HCT116 (cell line): ENCODE measurements at regions not wholly inside any gene's neighbourhood (a gene's known extent, or its start where the extent isn't known, plus 50 kb on each side); places are given as distances from the start of the nearest gene placed in this dataset.

ENCODE experiments used
- ATAC-seq: fragments of 200-7000 bp; cut with Tn5 transposase; 2 replicates; pipeline ENCODE4 v1.9.1; 2020; ENCODE audit warnings: mild to moderate bottlenecking, moderate library complexity
- BruUV-seq: library from RNA; stranded (reverse); fragments of 400-500 nt; replicated peaks from 2 replicates; lab custom pipeline; 2021; lab: Mats Ljungman, UMichigan
- CTCF ChIA-PET: fragments of 300-600 bp; sonication (Branson Sonifier 250); formaldehyde crosslinking; loops from one replicate; lab custom pipeline; 2021; ENCODE audit warnings: antibody characterized with exemption; lab: Charles Lee
- POLR2A ChIA-PET: fragments of 300-600, 350-600 bp; sonication (Branson Sonifier 250); formaldehyde crosslinking; loops from one replicate; lab custom pipeline; 2021; ENCODE audit warnings: antibody characterized with exemption; lab: Charles Lee
- RAD21 ChIA-PET, 2 experiments: fragments of 300-600 bp; sonication (Branson Sonifier 250); formaldehyde crosslinking; loops; one replicate each; lab custom pipeline; 2023; ENCODE audit warnings: low total read pairs in 2 of 2; ENCODE audit not compliant: uncharacterized antibody in 2 of 2, unreplicated experiment in 2 of 2, low non-redundant PET in 1 of 2; lab: Charles Lee
- DNase-seq: peaks from one replicate; pipeline ENCODE4 v3.0.0-alpha.2; 2010; ENCODE audit warnings: low read depth, low spot score
- H2AFZ ChIP-seq: fragments of 200-600 bp; shearing (Covaris generic), sonication (generic); 2 replicates; pipeline ENCODE4 v1.6.1; 2017; ENCODE audit warnings: low read depth, mixed run types, mixed read lengths, antibody characterized with exemption, low read length; ENCODE audit not compliant: poor library complexity, severe bottlenecking
- H3K27ac ChIP-seq: 2 replicates; pipeline ENCODE4 v1.5.1; 2012; ENCODE audit warnings: low read depth, low read length
- H3K27me3 ChIP-seq: fragments of 200-600 bp; sonication (generic); 2 replicates; pipeline ENCODE4 v1.6.1; 2016; ENCODE audit warnings: mixed run types, low read length, mixed read lengths; ENCODE audit not compliant: insufficient read depth
- H3K36me3 ChIP-seq, 2 experiments: fragments of 200-500 bp in 1 of 2; fragments of 200-600 bp in 1 of 2; sonication (Bioruptor generic) in 1 of 2; sonication (generic) in 1 of 2; 2 replicates each; pipeline versions ENCODE4 v1.5.1 to v1.6.1; 2014 to 2016; ENCODE audit warnings: low read length in 2 of 2, inconsistent platforms in 1 of 2, mixed read lengths in 1 of 2, mixed run types in 1 of 2; ENCODE audit not compliant: insufficient read depth in 2 of 2, control insufficient read depth in 1 of 2
- H3K4me1 ChIP-seq, 2 experiments: fragments of 200-600 bp in 1 of 2; sonication (generic) in 1 of 2; 2 replicates each; pipeline versions ENCODE4 v1.5.1 to v1.6.1; 2012 to 2017; ENCODE audit warnings: low read length in 2 of 2, inconsistent platforms in 1 of 2, mild to moderate bottlenecking in 1 of 2, mixed read lengths in 1 of 2, mixed run types in 1 of 2, moderate library complexity in 1 of 2; ENCODE audit not compliant: insufficient read depth in 2 of 2, control insufficient read depth in 1 of 2
- H3K4me2 ChIP-seq: fragments of 200-600 bp; sonication (generic); 2 replicates; pipeline ENCODE4 v1.6.1; 2017; ENCODE audit warnings: mixed run types, low read length, mixed read lengths
- H3K4me3 ChIP-seq, 2 experiments: fragments of 200-600 bp in 1 of 2; sonication (generic) in 1 of 2; replicated peaks in 1 of 2; 2 replicates each; pipeline ENCODE4 v1.5.1; 2011 to 2016; ENCODE audit warnings: low read length in 2 of 2, control low read depth in 1 of 2, low read depth in 1 of 2, mild to moderate bottlenecking in 1 of 2, mixed read lengths in 1 of 2, mixed run types in 1 of 2
- H3K79me2 ChIP-seq: fragments of 200-600 bp; sonication (generic); 2 replicates; pipeline ENCODE4 v1.6.1; 2017; ENCODE audit warnings: mild to moderate bottlenecking, mixed run types, low read length, moderate library complexity, mixed read lengths; ENCODE audit not compliant: insufficient read depth
- H3K9ac ChIP-seq: fragments of 200-600 bp; sonication (generic); 2 replicates; pipeline ENCODE4 v1.6.1; 2016; ENCODE audit warnings: low read length, mixed read lengths
- H3K9me2 ChIP-seq: fragments of 200-600 bp; sonication (generic), shearing (Covaris generic); 2 replicates; pipeline ENCODE4 v1.6.1; 2017; ENCODE audit warnings: mixed run types, mild to moderate bottlenecking, moderate library complexity; ENCODE audit not compliant: insufficient read depth
- H3K9me3 ChIP-seq, 2 experiments: fragments of 200-500 bp in 1 of 2; fragments of 200-600 bp in 1 of 2; sonication (Bioruptor generic) in 1 of 2; sonication (generic) in 1 of 2; 2 replicates each; pipeline ENCODE4 v1.6.1; 2014 to 2017; ENCODE audit warnings: low read length in 2 of 2, mixed read lengths in 2 of 2, inconsistent platforms in 1 of 2, low read depth in 1 of 2, mild to moderate bottlenecking in 1 of 2, mixed run types in 1 of 2, moderate library complexity in 1 of 2; ENCODE audit not compliant: control insufficient read depth in 1 of 2, insufficient read depth in 1 of 2
- H4K20me1 ChIP-seq: fragments of 200-600 bp; sonication (generic), shearing (Covaris generic); 2 replicates; pipeline ENCODE4 v1.6.1; 2017; ENCODE audit warnings: mixed run types, mild to moderate bottlenecking, moderate library complexity; ENCODE audit not compliant: insufficient read depth
- EGR1 ChIP-seq: IDR thresholded peaks from 2 replicates; pipeline ENCODE4 v1.6.1; 2012; ENCODE audit warnings: low read depth
- FOSL1 ChIP-seq: IDR thresholded peaks from 2 replicates; pipeline ENCODE4 v1.6.1; 2012; ENCODE audit warnings: low read depth
- POLR2AphosphoS5 ChIP-seq: IDR thresholded peaks from 2 replicates; pipeline ENCODE4 v1.6.1; 2011; ENCODE audit warnings: mild to moderate bottlenecking, low read depth, low read length, moderate library complexity
- RAD21 ChIP-seq: IDR thresholded peaks from 2 replicates; pipeline ENCODE4 v1.6.1; 2012; ENCODE audit warnings: low read depth, mild to moderate bottlenecking
- SRF ChIP-seq: IDR thresholded peaks from 2 replicates; pipeline ENCODE4 v1.6.1; 2012; ENCODE audit warnings: low read depth
- TCF7L2 ChIP-seq: IDR thresholded peaks from 2 replicates; pipeline ENCODE4 v1.7.0; 2011; ENCODE audit warnings: borderline replicate concordance, inconsistent platforms; ENCODE audit not compliant: insufficient read depth, insufficient read length; ENCODE audit errors: extremely low read depth
- ZFX ChIP-seq: fragments of 450-650 bp; IDR thresholded peaks from 2 replicates; pipeline ENCODE4 v1.6.1; 2017
- intact Hi-C: fragments of 100-400 bp; cut with micrococcal nuclease; formaldehyde crosslinking; loops from 2 replicates; pipeline ENCODE4 v1.10.0; 2022
- TF ChIP-seq, protein P1 (sequence below): IDR thresholded peaks from 2 replicates; pipeline ENCODE4 v1.6.1; 2011; ENCODE audit warnings: mild to moderate bottlenecking, low read length, moderate library complexity; ENCODE audit not compliant: insufficient replicate concordance; ENCODE audit errors: extremely low read depth
- TF ChIP-seq, protein P2 (sequence below): IDR thresholded peaks from 2 replicates; pipeline ENCODE4 v1.6.1; 2012

DNA sequence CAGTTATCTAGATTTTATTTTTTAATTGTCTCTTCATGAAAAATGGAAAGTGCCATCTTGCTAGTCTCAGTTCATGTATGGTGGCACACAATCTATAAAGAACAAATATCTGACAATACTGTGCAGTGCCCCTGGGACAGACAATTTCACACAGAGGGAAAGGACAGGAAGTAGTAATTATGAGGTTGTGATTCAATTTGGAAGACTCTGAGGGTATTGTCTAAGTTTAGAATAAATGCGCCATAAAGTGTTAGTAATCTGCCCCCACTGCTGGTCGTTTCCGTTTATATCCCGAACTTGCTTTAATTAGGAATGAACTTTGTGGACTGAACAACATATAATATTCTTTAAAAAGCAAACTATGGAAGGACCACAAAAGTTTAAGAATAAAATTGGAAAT, 196.4 kb upstream of the SLC24A5 start:
- no peaks in the 10 kb centered on the region for H3K36me3 ChIP-seq
- no peaks in the 10 kb centered on the region for H3K79me2 ChIP-seq
- POLR2A ChIA-PET, result no interaction called here
- RAD21 ChIA-PET, result no interaction called here
- H3K27ac ChIP-seq, result no peak overlapping the region
- H3K4me2 ChIP-seq, result no peak overlapping the region
- peaks cover 13 to 42% of the 10 kb centered on the region in 2 experiments; a peak in 2 of 4 replicates for H3K9me3 ChIP-seq
- H3K9me2 ChIP-seq, result no peaks in the 10 kb centered on the region
- TF ChIP-seq RAD21 (no peak), EGR1 (no peak), ZFX (no peak), POLR2AphosphoS5 (no peak), FOSL1 (no peak)
- TF ChIP-seq, protein P1, sequence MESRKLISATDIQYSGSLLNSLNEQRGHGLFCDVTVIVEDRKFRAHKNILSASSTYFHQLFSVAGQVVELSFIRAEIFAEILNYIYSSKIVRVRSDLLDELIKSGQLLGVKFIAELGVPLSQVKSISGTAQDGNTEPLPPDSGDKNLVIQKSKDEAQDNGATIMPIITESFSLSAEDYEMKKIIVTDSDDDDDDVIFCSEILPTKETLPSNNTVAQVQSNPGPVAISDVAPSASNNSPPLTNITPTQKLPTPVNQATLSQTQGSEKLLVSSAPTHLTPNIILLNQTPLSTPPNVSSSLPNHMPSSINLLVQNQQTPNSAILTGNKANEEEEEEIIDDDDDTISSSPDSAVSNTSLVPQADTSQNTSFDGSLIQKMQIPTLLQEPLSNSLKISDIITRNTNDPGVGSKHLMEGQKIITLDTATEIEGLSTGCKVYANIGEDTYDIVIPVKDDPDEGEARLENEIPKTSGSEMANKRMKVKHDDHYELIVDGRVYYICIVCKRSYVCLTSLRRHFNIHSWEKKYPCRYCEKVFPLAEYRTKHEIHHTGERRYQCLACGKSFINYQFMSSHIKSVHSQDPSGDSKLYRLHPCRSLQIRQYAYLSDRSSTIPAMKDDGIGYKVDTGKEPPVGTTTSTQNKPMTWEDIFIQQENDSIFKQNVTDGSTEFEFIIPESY, result no peak
- TF ChIP-seq, all 23 proteins: peak for 0
- Histone ChIP-seq H2AFZ (no peak overlapping the region), H3K4me1 (no peaks in the 10 kb centered on the region), H4K20me1 (no peaks in the 10 kb centered on the region), H3K27me3 (no peaks in the 10 kb centered on the region), H3K4me3 (no peak overlapping the region), H3K9ac (no peak overlapping the region)
- BruUV-seq, result no TSS peak
- DNase-seq (no peak), ATAC-seq (no peak)
- CTCF ChIA-PET, result no interaction called here
- intact Hi-C loops, result no loop called here

DNA sequence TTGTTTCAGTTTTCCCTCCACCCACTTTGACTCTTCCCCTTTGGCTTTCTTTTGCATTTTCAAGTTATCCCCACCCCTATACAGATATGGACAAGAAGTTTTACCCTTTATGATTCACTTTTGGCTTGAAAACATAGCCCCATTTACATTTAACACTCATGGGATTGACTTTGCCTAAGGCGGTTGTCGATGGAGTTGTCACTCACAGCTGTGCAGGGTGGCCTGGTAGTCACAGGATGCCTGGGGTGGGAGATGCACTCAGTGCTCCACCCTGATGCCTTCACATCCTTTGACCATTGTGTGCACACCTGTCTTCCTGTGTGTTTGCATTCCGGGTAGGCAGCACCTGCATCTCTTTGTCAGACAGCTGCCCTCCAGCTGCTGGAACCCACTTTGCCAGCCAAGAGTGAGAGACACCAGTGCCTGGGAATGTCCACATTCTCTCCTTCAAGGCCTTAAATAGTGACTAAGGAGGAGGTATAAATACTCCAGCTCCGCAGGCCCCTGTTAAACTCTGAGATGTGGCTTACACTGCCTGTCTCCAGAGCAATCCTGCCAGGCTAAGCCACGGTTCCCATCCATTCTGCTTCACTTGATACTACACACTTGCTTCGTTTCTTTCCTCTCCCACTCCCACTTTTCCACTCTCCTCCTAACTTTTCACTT, 191.5 kb upstream of the SLC24A5 start:
- Histone ChIP-seq H3K36me3 (no peaks in the 10 kb centered on the region), H3K4me2 (no peak overlapping the region), H3K9me2 (no peaks in the 10 kb centered on the region)
- no TSS peak for BruUV-seq
- TF ChIP-seq SRF (no peak), EGR1 (no peak), TCF7L2 (no peak)
- TF ChIP-seq, protein P2, sequence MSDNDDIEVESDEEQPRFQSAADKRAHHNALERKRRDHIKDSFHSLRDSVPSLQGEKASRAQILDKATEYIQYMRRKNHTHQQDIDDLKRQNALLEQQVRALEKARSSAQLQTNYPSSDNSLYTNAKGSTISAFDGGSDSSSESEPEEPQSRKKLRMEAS, result no peak
- TF ChIP-seq, all 23 proteins: peak for 0
- Histone ChIP-seq H3K79me2 (no peaks in the 10 kb centered on the region), H3K9ac (no peak overlapping the region), H3K27ac (no peak overlapping the region), H2AFZ (no peak overlapping the region), H3K4me3 (no peak overlapping the region), H3K9me3 (peaks cover 13 to 30% of the 10 kb centered on the region in 2 experiments; a peak in 3 of 4 replicates), H4K20me1 (no peaks in the 10 kb centered on the region), H3K27me3 (no peaks in the 10 kb centered on the region), H3K4me1 (no peaks in the 10 kb centered on the region)
- intact Hi-C loops, result no loop called here
- RAD21 ChIA-PET, result no interaction called here
- CTCF ChIA-PET, result no interaction called here
- DNase-seq, result no peak
- ATAC-seq, result no peak
- POLR2A ChIA-PET, result no interaction called here
